Loucy (cell line): ENCODE measurements at regions not wholly inside any gene's neighbourhood (a gene's known extent, or its start where the extent isn't known, plus 50 kb on each side); places are given as distances from the start of the nearest gene placed in this dataset.

Experiments used
- H2AFZ ChIP-seq: fragments of 200-600 bp; sonication (generic); 2 replicates; pipeline ENCODE4 v1.6.0; 2016; ENCODE audit warnings: antibody characterized with exemption, mild to moderate bottlenecking, low read length, moderate library complexity
- H3F3A ChIP-seq: fragments of 200-600 bp; 2 replicates; pipeline ENCODE4 v1.6.0; 2016; ENCODE audit warnings: antibody characterized with exemption, low read depth, mild to moderate bottlenecking
- H3K27me3 ChIP-seq: fragments of 200-600 bp; sonication (generic); 2 replicates; pipeline ENCODE4 v1.6.1; 2014; ENCODE audit warnings: low read length, mild to moderate bottlenecking; ENCODE audit not compliant: insufficient read depth, poor library complexity, severe bottlenecking
- H3K36me3 ChIP-seq: fragments of 200-600 bp; sonication (generic); 2 replicates; pipeline ENCODE4 v1.6.1; 2016; ENCODE audit warnings: low read length; ENCODE audit not compliant: insufficient read depth
- H3K4me1 ChIP-seq: fragments of 200-600 bp; sonication (generic); 2 replicates; pipeline ENCODE4 v1.5.1; 2014; ENCODE audit warnings: low read length, mild to moderate bottlenecking; ENCODE audit not compliant: insufficient read depth, poor library complexity, severe bottlenecking
- H3K4me2 ChIP-seq: fragments of 200-600 bp; sonication (generic); 2 replicates; pipeline ENCODE4 v1.6.0; 2014; ENCODE audit warnings: antibody characterized with exemption, low read length, low read depth, mild to moderate bottlenecking; ENCODE audit not compliant: poor library complexity, severe bottlenecking
- H3K4me3 ChIP-seq: fragments of 200-600 bp; sonication (generic); 2 replicates; pipeline ENCODE4 v1.5.1; 2014; ENCODE audit warnings: low read length, mild to moderate bottlenecking, mixed read lengths; ENCODE audit not compliant: poor library complexity, severe bottlenecking
- H3K79me2 ChIP-seq: fragments of 200-600 bp; sonication (generic); 2 replicates; pipeline ENCODE4 v1.6.1; 2014; ENCODE audit warnings: low read length; ENCODE audit not compliant: insufficient read depth
- H3K9ac ChIP-seq: fragments of 200-600 bp; sonication (generic); 2 replicates; pipeline ENCODE4 v1.6.0; 2014; ENCODE audit warnings: mild to moderate bottlenecking, low read depth, low read length, moderate library complexity; ENCODE audit not compliant: poor library complexity, severe bottlenecking
- H3K9me2 ChIP-seq: fragments of 200-600 bp; sonication (generic); replicated peaks from 2 replicates; pipeline ENCODE4 v1.6.1; 2016; ENCODE audit warnings: low read depth, low read length, mixed read lengths
- H3K9me3 ChIP-seq: fragments of 200-600 bp; sonication (generic); 2 replicates; pipeline ENCODE4 v1.6.1; 2014; ENCODE audit warnings: mild to moderate bottlenecking, antibody characterized with exemption, low read length, low read depth; ENCODE audit not compliant: insufficient read depth
- H4K20me1 ChIP-seq: fragments of 200-600 bp; sonication (generic); 2 replicates; pipeline ENCODE4 v1.6.0; 2014; ENCODE audit warnings: antibody characterized with exemption, low read length, mild to moderate bottlenecking; ENCODE audit not compliant: insufficient read depth, poor library complexity, severe bottlenecking
- CTCF ChIP-seq: fragments of 200-600 bp; sonication (generic); conservative IDR thresholded peaks from 2 replicates; pipeline ENCODE4 v1.5.1; 2014; ENCODE audit warnings: mild to moderate bottlenecking, antibody characterized with exemption, low read length
- EZH2phosphoT487 ChIP-seq: fragments of 200-600 bp; IDR thresholded peaks from 2 replicates; pipeline ENCODE4 v1.6.1; 2018; ENCODE audit warnings: antibody characterized with exemption, mild to moderate bottlenecking, moderate library complexity, borderline replicate concordance

- H3K9me2 ChIP-seq: no peaks in the 10 kb centered on the region
- H3F3A ChIP-seq: no peaks in the 10 kb centered on the region
- no peaks in the 10 kb centered on the region for H4K20me1 ChIP-seq
- H2AFZ ChIP-seq: no peak overlapping the region
- no peaks in the 10 kb centered on the region for H3K27me3 ChIP-seq
- no peaks in the 10 kb centered on the region for H3K4me1 ChIP-seq
- TF ChIP-seq EZH2phosphoT487: no peak
- no peak for TF ChIP-seq CTCF
- H3K36me3 ChIP-seq: no peaks in the 10 kb centered on the region
- no peak overlapping the region for H3K4me3 ChIP-seq
- H3K79me2 ChIP-seq: no peaks in the 10 kb centered on the region
- no peak overlapping the region for H3K4me2 ChIP-seq
- no peaks in the 10 kb centered on the region for H3K9me3 ChIP-seq
- H3K9ac ChIP-seq: no peak overlapping the region
Measured at GRCh38 chr3:80537680-80538079, 769.9 kb upstream of the ROBO1 start.

- Histone ChIP-seq H3K27me3 (no peaks in the 10 kb centered on the region), H2AFZ (no peak overlapping the region), H3K9me3 (peaks cover 2% of the 10 kb centered on the region; the same call in 1 of the 2 replicates)
Measured at GRCh38 chr3:80535286-80535685, 767.5 kb upstream of the ROBO1 start.

GRCh38 chr3:80533553-80533952 is 765.8 kb upstream of the ROBO1 start:
- TF ChIP-seq CTCF: no peak
- no peak for TF ChIP-seq EZH2phosphoT487
- no peak overlapping the region for H3K9ac ChIP-seq
- no peaks in the 10 kb centered on the region for H3K27me3 ChIP-seq
- no peaks in the 10 kb centered on the region for H3K79me2 ChIP-seq
- H2AFZ ChIP-seq: no peak overlapping the region
- H3K9me3 ChIP-seq: peaks cover 2% of the 10 kb centered on the region; the same call in 1 of the 2 replicates
- H3F3A ChIP-seq: no peaks in the 10 kb centered on the region
- H3K9me2 ChIP-seq: no peaks in the 10 kb centered on the region
- no peak overlapping the region for H3K4me2 ChIP-seq
- H3K4me3 ChIP-seq: no peak overlapping the region
- H3K4me1 ChIP-seq: no peaks in the 10 kb centered on the region
- H4K20me1 ChIP-seq: no peaks in the 10 kb centered on the region
- no peaks in the 10 kb centered on the region for H3K36me3 ChIP-seq

More at GRCh38 chr3:80535286-80535685, 767.5 kb upstream of the ROBO1 start:
- no peak for TF ChIP-seq CTCF
- TF ChIP-seq EZH2phosphoT487: no peak
- H3K36me3 ChIP-seq: no peaks in the 10 kb centered on the region
- no peaks in the 10 kb centered on the region for H3K9me2 ChIP-seq
- no peaks in the 10 kb centered on the region for H4K20me1 ChIP-seq
- no peaks in the 10 kb centered on the region for H3F3A ChIP-seq
- no peak overlapping the region for H3K4me3 ChIP-seq
- no peak overlapping the region for H3K4me2 ChIP-seq
- H3K79me2 ChIP-seq: no peaks in the 10 kb centered on the region
- no peaks in the 10 kb centered on the region for H3K4me1 ChIP-seq
- H3K9ac ChIP-seq: no peak overlapping the region
